Hematopoietic multipotent progenitor cell treated with erythropoietin and hydrocortisone succinate and interleukin-3 and kit ligand, for 8 days (in vitro differentiated cells): ENCODE measurements at regions not wholly inside any gene's neighbourhood (a gene's known extent, or its start where the extent isn't known, plus 50 kb on each side); places are given as distances from the start of the nearest gene placed in this dataset.
"Not testable (repeated sequence)": the region's sequence is repeated elsewhere in the genome, so short reads cannot be mapped to it uniquely, and the experiment has no call there.

ENCODE experiments used
- DNase-seq: peaks from one replicate; pipeline ENCODE4 v3.0.0-alpha.2; 2015

DNA sequence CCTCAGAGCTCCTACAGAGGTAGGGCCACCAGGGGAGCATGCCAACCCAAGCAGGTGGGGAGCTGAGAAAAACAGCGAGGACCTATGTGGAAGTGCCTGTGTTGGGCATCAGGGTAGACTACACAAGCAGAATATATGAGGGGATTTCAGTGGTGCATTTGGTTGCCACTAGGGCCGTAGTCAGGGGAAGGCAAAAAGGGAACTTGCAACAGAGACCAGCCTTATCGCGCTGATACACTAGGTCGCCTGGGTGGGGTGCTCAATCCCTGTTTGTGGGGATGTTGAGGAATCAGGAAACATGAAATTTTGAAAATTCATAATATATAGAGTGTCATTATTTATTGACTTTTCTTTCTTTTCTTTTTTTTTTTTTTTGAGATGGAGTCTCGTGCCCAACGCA lies 370.9 kb upstream of the PRR16 start:
- peak; percentile 65 for DNase-seq

DNA sequence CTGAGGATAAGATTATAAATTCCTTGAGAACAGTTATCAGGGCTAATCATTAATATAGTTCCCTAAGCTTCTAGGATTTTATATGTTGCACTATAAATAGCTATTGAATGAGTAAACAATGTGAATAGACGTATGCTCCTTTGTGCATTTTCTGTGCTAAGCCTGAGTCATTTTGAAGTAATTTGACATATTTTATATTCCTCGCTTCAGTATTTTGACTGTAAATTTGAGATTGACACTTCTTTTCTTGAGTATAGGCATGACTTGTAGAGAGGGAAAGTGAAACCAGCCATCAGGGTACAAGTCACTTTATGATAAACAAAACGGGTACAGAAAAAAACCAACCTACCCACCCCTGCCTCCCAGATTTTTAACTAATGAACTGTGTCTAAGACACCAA lies 367.7 kb upstream of the PRR16 start:
- peak; percentile 24 for DNase-seq

DNA sequence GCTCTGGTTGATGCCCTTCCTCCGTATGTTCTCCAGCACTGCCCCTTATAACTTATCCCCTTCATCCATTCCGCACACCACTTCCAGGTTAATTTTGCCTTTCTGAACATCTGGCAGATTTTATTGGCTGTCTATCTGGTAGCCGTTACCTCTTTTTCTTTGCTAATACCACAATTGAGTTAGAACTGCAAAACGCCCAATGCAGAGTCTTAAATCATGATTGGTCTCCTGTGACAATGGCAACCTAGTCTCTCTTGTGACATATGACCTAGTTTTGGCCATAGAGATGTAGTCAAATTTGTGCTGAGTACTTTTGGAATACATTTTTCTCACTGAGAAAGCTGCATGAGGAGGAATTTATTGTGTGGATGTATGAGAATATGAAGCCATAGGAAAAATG lies 365.7 kb upstream of the PRR16 start:
- no peak for DNase-seq

DNA sequence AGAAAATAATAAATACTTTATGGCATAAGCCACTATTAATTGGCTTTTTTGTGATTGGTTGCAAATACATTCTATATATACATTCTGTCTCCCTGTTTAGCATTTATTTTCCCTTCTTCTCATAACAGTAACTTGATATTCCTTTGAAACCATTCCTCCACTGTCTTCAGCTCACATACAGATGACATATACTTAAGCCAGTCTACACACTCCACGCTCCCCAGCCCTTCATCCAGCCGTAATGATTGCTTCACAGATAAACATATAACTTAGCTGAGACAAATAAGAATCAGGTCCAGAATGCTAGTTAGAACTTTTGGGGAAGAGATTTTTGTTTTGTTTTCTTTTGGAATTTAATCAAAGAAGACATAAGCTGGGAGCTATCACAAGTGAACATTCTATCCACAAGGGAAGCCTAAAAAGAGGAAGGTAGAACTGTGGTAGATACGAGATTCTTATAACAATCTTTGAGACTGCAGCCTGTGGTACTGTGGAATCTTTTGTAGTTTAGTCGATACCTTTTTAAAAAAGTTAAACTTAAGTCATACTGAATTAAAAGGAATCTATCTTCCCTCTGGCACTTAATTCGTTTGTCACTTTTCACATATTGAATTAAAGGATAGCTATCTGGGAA lies 365.1 kb upstream of the PRR16 start:
- no peak for DNase-seq

DNA sequence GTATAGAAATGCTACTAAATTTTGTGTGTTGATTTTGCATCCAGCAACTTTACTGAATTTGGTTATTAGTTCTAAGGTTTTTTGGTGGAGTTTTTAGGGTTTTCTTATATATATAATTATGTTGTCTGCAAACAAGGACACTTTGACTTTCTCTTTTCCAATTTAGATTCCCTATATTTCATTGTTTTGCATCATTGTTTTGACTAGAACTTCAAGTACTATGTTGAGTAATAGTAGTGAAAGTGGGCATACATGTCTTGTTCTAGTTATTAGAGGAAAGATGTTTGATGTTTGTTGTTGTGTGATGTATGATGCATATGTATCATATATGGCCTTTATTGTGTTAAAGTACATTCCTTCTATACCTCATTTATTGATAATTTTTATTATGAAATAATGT lies 362.3 kb upstream of the PRR16 start:
- DNase-seq = no peak

DNA sequence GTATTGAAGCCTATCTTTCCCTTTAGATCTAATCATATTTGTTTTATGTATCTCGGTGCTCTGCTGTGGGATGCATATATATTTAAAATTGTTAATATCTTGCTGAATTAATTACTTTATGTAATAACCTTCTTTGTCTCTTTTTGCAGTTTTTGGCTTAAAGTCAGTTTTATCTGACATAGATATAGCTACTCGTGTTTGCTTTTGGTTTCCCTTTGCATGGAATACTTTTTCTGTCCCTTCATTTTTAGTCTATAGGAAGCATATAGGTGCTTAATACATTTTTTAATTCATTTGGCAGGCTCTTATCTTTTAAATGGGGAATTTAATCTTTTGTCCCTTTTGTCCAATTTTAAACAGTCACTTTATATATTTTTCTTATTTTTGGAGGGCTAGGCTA lies 360.6 kb upstream of the PRR16 start:
- DNase-seq = no peak

DNA sequence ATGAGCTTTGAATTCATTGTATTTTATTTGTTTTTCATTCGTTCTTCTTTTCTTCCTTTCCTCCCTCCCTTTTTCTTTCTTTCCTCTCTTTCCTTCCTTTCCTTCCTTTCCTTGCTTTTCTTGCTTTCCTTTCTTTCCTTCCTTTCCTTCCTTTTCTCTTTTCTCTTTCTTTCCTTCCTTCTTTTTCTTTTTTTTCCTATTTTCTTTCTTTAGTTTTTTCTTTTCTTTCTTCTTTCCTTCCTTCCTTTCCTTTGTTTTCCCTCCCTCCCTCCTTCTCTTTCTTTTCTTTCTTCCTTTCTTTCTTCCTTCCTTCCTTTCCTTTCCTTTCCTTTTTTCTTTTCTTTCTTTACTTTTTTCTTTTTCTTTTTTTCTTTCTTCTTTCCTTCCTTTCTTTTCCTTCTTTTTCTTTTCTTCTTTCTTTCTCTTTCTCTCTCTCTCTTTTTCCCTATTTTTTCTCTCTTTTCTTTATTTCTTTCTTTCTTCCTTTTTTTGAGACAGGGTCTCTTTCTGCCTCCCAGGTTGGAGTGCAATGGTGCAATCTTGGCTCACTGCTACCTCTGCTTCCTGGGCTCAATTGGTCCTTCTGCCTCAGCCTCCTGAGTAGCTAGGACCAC lies 357.1 kb upstream of the PRR16 start:
- DNase-seq = no peak

DNA sequence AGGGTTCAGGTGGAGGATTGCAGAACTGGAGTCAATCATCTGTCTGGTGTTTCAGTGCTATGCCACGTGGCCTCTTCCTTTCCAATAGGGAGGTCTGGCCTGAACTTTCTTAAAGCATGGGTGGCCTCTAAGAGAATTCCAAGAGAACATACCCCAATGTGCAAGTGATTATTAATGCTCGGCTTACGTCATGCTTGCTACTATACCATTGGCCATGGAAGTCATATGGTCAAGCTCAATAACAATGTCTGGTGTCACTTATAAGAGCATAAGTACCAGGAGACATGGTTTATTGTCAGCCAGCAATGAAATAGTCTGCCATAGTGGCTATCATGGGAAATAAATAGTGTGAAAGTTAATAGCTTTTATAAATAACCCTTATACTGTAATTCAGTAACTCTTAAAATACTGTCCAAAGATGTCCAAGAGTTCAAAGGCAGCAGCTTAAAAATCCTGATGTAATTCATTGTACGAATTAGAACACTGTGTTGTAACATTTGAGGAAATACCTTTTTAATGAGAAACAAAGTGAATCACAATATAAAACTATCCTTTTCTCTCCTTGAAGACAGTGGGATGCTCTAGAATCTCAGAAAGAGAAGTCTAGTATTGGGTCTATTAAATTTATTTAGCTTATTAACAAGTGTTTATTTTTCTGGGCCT lies 355.4 kb upstream of the PRR16 start:
- no peak for DNase-seq

DNA sequence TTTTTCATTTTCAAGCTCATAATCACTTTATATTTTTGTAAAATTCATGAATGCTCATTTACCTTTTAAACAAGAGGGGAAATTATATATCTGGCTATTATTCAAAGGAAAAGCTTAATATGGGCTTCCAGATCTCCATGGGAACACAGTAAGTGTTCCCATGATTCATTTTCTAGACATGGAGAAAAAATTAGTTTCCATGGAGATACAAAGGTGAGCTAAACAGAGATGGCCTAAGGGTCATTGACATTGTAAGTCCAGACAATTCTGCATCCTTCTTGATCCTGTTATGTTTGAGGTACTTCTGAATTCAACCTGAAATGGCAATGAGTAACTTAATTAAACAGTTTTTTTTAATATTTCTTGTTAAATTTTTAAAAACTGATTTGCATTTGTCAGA lies 341.4 kb upstream of the PRR16 start:
- DNase-seq = no peak

DNA sequence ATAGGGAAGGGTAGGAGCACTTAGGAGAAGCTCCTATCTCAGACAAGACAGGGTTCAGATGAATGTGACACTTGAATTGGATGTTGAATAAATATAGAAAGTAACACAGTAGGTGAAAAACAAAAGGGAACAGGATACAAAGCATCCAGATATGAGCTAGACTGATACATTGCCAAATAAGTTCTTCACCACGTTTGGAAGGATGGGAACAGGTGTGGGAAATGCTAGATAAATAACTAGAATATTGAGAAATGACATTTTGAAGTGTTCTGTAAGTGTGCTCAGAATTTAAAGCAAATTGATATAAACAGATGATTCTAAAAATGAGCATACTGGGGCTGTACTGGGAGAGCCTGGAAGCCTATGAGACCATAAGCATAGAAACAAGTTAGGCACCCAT lies 340.1 kb upstream of the PRR16 start:
- DNase-seq = no peak

DNA sequence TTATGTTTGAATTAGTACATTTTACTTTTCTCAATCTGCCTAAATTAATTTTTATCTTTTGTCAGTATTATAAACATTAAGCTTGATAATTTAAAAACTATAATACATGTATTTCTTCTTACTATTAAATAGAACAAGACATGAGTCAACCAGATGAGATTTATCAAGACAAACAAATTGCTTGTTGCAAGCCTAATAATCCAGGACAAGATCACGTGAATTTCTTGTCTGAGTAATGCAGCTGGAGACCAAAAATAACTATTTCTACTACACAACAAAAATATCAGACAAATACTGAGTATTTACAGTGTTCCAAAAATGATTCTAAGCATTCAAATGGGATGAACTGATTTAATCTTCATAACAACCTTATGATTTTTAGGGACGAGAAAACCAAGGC lies 339.1 kb upstream of the PRR16 start:
- no peak for DNase-seq

DNA sequence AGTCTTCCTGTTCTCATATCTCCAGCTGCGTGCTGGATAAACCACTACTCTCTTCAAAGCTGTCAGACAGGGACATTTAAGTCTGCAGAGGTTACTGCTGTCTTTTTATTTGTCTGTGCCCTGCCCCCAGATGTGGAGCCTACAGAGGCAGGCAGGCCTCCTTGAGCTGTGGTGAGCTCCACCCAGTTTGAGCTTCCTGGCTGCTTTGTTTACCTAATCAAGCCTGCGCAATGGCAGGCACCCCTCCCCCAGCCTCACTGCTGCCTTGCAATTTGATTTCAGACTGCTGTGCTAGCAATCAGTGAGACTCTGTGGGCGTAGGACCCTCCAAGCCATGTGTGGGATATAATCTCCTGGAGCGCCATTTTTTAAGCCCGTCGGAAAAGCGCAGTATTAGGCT lies 331.8 kb upstream of the PRR16 start:
- DNase-seq = not testable (repeated sequence)

DNA sequence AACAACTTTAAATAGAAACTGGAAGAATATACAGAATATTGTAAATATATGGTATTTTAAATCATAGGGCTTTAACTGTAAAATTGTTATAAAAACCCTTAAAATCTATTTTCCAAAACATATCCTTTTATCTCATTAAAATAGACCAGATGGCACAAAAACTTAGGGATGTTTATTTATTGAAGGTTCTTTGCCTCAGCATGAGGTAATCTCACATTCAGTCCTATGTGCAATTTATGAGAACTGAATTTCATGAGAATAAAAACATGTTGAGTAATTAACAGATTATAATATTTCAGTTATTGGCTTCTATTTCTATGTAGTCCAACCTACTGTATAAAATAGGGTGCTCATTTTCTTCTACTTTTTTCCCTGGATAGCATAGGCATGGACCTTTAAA lies 329.2 kb upstream of the PRR16 start:
- no peak for DNase-seq

DNA sequence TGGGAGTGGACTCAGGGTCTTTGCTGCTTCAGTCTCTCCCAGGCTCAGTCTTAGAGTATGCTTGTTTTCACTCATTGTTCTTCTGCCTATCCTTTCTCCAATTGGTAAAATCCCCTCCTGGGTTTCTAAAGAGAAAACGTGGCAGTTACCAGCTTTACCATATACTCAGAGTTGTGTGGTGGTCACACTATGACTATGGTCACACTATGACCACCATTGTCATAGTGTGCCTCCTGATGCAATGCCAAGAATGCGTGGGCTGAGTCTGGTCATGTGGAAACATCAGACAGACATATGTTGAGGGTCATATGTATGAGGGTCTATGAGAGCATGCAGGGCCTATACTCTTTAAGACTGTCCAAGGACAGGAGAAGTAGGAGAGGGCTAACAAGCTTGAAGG lies 326.5 kb upstream of the PRR16 start:
- DNase-seq = no peak

DNA sequence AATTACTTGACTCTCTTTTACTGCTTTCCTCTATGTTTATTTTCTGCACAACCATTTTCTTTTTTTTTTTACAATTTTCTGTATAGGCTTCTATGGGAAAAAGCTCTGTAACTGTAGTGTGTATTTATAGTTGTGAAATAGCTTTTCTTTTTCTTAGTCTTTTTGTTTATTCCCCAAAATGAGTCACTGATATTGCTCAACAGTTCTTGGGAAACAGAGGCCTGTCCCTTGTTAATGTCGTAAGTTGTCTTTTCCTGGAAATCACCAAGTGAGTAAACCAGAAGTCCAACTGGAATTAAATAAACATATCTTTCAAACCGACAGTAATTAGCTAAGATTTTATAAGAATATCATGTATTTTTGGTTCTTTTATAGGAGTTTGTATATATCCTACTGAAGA lies 325.1 kb upstream of the PRR16 start:
- DNase-seq = peak; percentile 22

DNA sequence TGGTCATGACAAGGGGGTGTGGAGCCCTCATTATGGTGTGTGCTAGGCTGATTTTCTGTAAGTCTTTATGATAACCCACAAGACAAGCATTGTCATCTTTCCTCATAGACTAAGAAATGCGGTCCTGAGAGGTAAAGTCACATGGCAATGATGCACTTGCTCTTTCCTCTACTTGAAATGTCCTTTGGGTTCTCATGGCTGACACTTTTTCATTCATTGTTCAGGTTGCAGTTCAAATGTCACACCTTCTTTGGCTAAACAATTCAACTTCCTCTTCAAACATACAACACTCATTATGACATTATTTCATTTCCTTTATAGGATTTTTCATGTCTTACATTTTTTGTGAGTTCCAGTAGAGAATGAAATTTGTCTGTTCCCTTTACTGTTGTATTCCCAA lies 323.6 kb upstream of the PRR16 start:
- DNase-seq = no peak

DNA sequence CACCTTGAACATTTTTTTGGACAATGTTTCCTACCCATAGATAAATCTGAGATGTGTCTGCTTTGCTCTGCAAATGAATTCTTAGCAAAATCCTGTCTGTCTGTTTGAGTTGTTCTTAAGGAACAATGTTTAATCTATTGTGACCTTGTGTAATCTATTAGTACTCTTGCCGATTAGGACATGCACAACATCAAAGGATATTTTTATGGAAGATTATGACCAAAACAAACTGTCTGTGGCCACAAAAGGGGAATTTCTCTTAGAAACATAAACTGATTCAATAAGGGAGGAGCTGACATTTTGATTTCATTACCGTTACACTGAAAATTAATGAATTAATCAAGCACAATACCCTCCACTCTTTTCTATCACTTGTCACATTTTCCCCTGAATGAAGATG lies 323.0 kb upstream of the PRR16 start:
- no peak for DNase-seq

DNA sequence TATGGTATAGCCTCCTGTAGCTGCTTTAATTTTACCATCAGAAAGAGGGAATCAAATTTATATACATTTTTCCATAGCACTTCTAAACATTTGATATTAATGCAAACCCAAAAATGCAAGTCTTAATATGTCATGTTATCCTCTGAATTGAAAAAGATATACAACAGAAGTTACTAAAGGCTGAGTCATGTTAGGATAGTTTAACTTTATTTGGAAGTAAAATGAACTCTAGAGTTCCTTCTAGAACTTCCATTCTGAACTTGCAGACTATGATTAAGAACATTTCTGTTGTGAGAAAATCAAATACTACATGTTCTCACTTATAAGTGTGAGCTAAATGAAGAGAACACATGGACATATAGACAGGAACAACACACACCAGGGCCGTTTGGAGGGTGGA lies 317.3 kb upstream of the PRR16 start:
- DNase-seq = no peak

DNA sequence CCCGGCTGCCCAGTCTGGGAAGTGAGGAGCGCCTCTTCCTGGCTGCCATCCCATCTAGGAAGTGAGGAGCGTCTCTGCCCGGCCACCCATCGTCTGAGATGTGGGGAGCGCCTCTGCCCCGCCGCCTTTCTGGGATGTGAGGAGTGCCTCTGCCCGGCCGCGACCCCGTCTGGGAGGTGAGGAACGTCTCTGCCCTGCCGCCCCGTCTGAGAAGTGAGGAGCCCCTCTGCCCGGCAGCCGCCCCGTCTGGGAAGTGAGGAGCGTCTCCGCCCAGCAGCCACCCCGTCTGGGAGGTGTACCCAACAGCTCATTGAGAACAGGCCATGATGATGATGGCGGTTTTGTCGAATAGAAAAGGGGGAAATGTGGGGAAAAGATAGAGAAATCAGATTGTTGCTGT lies 316.2 kb upstream of the PRR16 start:
- DNase-seq = not testable (repeated sequence)

DNA sequence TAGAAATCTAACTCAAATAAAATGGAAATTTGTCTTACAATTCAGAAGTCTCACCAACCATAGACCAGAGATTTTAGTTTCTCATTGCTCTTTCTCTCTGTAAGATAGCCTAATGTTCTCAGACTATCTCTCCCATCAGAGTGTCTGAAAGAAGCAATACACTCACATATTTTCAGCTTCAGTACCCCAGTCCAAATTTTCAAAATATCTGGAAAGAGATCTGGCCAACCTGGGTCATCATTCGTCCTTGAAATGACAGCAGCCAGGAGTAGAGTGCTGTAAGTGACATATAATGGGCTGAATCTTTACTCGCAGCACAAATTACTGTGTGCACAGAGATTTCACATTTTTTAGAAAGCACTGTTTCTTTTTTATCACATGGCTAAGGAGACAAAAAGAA lies 313.3 kb upstream of the PRR16 start:
- no peak for DNase-seq

DNA sequence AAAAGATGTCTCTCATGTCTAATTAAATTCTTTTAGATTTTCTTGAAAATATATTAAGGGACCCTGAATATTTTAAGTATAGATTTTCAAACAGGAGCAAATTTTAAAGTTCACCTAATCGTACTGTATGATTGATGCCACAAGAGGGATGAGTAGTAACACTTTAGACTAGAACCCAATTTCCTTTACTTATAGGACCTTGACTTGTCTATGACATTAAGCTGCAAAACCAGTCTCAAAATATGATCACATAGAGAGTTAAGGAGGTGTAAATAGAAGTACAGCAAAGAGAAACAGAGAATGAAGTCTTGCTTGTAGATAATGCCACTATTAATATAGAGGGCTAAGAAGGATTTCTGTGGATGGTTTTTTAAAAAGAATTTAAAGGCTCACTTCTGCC lies 312.9 kb upstream of the PRR16 start:
- DNase-seq = no peak

DNA sequence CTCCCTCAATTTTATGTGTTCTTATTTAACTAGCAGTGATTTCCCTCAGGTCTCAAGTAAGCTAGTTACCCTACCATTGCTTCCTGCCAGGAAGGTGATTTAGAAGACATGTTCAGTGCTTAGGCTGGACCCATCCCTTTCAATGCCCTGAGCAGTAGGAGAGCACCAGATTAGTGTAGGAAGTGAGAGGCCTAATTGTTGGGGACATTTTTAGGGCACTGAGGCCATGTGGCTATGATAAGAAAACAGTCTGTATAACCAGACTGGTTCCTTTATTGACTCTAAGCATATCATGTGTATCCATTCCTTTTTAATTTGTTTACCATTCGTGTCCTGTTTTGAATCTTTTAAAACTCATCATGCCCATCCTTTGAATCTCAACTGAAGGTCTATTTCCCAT lies 312.3 kb upstream of the PRR16 start:
- no peak for DNase-seq

DNA sequence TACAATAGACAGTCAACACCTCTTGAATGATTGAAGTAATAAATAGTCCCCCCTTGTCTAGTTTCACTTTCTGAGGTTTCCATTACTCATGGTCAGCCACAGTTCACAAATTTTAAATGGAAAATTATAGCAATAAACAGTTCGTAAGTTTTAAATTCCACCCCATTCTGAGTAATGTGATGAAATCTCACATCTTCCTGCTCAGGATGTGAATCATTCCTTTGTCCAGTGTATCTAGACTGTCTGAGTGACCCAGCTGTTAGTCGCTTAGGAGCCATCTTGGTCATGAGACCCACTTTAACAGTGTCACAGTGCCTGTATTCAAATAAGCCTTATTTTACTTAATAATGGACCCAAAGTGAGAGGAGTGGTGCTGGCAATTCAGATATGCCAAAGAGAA lies 311.6 kb upstream of the PRR16 start:
- no peak for DNase-seq

DNA sequence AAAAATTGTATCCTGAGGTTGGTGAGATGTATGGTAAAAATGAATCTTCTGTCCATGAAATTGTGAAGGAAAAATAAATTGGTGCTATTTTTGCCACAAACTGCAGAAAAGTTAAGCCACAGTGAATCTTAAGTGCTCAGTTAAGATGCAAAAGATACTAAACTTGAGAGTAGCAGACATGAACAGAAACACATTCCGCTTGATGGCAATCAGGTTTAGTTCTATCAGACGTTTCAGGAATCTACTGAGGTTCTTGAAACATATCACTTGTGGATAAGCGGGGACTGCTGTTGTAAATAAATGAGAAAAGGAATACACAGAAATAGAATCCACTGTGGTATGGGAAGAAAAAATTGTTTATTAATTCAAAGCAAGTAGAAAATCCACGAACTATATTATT lies 311.2 kb upstream of the PRR16 start:
- no peak for DNase-seq

DNA sequence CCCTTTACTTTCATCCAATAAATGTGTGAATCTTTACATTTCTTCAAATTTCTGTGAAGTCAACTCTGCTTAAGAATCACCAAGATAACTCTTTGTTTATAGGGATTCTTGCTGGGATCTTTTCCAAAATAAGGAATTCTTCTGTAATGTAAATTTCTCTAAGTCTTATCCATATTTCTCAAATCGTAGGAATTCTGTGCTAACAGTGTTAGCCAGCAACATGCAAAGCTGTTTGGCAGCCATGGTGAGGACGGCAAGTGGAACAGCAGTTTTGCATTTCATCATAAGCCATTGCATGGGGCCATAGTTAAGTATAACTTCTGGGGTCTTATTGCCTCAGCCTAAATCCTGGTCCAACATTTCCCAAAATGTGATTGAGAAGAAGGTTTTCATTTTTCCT lies 310.5 kb upstream of the PRR16 start:
- DNase-seq = no peak
